GM19324 (cell line): ENCODE measurements at regions not wholly inside any gene's neighbourhood (a gene's known extent, or its start where the extent isn't known, plus 50 kb on each side); places are given as distances from the start of the nearest gene placed in this dataset.

Source experiments
- ATAC-seq: cut with Tn5 transposase; IDR thresholded peaks from one replicate; pipeline ENCODE4 v1.9.1; 2021; ENCODE audit warnings: mild to moderate bottlenecking, moderate library complexity; ENCODE audit not compliant: unreplicated experiment, low FRiP score

GRCh38 chr2:217429981-217430500 is 570.2 kb upstream of the TNP1 start:
- ATAC-seq, result no peak

DNA sequence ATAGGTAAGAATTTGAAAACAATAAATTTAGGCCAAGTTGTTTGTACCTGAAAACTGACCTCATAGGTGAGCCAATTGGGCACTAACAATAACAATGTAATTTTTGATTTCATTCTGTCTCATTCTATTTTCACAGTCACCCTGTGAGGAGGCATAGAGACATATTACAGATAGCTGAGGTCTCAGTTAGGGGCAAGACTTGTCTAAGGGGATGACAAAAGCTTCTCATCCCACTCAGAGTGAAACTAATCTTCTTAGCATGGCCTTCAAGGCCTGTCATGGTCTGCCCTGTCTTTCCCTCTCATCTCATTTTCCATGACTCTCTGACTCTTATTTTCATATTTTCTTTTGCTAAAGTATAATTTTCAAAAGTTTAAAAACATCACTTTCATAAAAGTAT is 562.0 kb upstream of the TNP1 start:
- no peak for ATAC-seq

DNA sequence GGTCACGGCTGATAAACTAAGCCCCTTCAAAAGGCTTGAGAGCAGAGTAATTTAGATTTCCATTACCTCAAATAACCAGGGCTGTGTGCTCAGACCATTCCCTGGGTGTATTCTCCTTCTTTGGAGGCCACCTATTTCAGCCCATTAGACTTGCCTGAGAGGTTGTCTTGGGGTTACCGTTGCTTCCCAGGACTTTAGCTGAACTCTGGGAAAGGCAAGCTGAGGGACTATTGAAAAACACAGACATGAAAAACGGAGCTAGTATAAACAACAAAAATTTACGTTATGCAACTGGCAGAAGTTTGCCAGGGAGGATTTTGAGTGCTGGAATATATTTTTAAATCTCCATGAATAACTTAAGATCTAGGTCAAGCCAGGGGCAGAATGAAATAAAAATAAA is 561.0 kb upstream of the TNP1 start:
- no peak for ATAC-seq

GRCh38 chr2:217419055-217419671 is 559.3 kb upstream of the TNP1 start:
- ATAC-seq, result no peak

- no peak for ATAC-seq
Measured at GRCh38 chr2:217418544-217418943, 558.7 kb upstream of the TNP1 start.

DNA sequence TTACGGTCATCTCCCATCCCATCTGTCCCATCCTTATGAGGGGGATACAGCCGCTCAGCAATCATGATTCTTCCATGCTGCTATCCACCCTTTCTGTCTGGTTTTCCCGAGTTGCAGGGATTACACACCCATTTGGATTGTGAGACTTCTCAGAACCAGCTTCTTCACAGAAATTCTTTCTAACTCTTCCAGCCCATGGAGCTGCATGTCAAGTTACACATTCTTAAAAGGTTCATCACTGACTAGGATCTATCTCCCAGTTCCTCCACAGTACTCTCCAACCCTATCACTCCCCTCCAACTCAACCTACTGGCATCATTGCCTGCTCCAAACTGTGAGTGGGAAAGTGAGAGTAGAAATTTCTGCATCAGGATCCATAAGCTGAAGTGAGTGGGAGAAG is 558.2 kb upstream of the TNP1 start:
- ATAC-seq, result no peak

DNA sequence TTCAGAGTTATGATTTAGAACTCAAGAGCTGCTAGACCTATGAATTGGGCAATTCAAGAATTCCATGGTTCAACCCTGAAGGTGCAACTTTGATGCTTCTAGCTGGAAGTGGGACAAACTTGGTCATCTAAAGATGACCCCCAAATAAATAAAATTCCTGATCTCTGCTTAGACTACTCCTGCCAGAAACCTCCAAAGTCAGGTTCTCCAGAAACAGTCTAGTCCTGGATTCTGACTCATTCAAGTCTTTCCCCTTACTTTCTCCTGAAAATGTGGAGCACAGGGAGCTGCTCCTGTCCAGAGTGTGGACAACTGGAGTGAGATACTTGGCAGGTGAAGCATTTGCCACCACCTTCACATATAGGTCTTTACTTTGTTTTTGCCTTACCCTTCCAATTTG is 557.7 kb upstream of the TNP1 start:
- ATAC-seq, result no peak

- no peak for ATAC-seq
Measured at GRCh38 chr2:217415316-217415715, 555.5 kb upstream of the TNP1 start.

GRCh38 chr2:217414429-217414828 is 554.6 kb upstream of the TNP1 start:
- ATAC-seq, result no peak

DNA sequence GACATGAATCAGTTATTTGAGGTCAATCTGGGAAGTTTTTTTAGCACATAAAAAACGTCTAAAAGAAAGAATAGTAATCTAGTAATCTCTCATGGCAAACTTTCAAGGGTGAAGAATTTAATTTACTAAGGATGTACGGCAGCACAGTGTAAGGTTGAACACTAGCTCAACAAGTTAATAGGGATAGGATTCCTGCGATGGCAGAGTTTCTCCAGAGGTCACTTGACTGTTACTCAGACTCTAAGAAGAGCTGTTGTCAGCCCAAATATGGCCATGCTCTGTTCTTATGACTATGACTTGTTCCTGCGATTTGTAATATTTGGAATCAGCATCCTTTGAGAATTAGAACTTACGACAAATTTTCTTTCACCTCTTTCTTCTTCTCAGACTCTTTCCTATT is 553.3 kb upstream of the TNP1 start:
- ATAC-seq, result no peak

- ATAC-seq, result no peak
Measured at GRCh38 chr2:217412721-217413120, 552.9 kb upstream of the TNP1 start.

DNA sequence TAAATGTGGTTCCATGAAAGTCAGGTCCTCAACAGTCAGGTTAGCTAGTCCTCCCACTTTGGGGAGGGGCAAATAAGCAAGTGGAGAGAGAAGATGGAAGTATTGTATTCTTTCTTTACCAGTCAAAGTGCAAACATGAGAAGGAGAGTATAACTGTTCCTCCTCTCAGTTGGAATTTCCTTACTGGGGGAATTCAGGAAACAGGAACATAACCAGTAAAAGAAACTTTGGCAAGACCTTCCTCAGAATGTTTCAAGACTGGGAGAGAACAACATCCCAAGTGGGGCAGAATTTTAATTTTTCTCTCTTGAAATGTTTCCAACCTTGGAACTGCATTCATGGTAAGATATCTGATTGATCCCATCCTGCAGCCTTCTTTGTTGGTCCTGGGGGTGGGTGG is 552.4 kb upstream of the TNP1 start:
- ATAC-seq, result no peak

GRCh38 chr2:217410681-217410960 is 550.8 kb upstream of the TNP1 start:
- ATAC-seq, result no peak

GRCh38 chr2:217409949-217410680 is 550.3 kb upstream of the TNP1 start:
- ATAC-seq, result no peak

DNA sequence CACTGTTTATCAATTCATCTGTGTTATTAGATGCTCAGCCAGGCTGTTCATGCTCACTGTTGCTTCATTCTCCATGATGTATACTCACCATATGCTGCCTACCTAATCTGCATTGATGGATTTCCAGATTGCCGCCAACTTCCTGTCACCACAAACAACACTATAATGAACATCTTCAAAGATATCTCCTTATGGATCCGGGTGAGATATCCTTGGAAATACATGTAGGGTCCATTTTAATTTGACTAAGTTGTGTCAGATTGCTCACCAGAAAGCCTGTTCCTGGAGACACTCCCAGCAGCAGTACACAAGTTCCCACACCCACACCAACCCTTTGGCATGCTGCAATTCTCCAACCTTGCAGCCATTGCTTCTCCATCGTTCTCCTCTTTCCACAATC is 547.5 kb upstream of the TNP1 start:
- ATAC-seq, result no peak

GRCh38 chr2:217404236-217404760 is 544.4 kb upstream of the TNP1 start:
- ATAC-seq, result no peak

GRCh38 chr2:217402761-217403383 is 543.0 kb upstream of the TNP1 start:
- no peak for ATAC-seq

- no peak for ATAC-seq
Measured at GRCh38 chr2:217402144-217402543, 542.3 kb upstream of the TNP1 start.

DNA sequence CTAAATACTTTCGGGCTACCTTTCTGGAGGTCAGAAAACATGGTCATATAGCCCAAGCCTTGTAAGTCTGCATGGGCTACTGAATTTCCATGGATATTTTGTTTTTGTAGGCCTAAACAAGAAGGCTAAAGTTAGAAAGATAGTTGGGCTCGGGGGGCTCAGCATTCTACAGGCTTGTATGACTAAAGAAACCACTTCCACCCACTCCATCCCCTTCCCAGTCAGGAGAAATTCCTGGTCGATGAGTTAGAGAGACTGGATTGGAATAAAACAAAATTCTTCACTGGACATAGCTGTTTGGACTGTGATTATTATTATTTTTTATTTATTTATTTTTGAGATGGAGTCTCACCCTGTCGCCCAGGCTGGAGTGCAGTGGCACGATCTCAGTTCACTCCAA is 539.4 kb upstream of the TNP1 start:
- ATAC-seq, result no peak

GRCh38 chr2:217398860-217399259 is 539.0 kb upstream of the TNP1 start:
- ATAC-seq, result no peak

GRCh38 chr2:217398101-217398500 is 538.2 kb upstream of the TNP1 start:
- no peak for ATAC-seq

- ATAC-seq, result no peak
Measured at GRCh38 chr2:217396586-217396985, 536.7 kb upstream of the TNP1 start.
